A673 (cell line): ENCODE measurements at regions not wholly inside any gene's neighbourhood (a gene's known extent, or its start where the extent isn't known, plus 50 kb on each side); places are given as distances from the start of the nearest gene placed in this dataset.

ENCODE experiments used
- BruUV-seq: library from RNA; stranded (reverse); fragments of 400-500 nt; replicated peaks from 2 replicates; lab custom pipeline; 2021; lab: Mats Ljungman, UMichigan
- CTCF ChIA-PET: fragments of 300-600 bp; sonication (Branson Sonifier 250); formaldehyde crosslinking; loops from one replicate; lab custom pipeline; 2022; ENCODE audit warnings: antibody characterized with exemption; lab: Charles Lee
- POLR2A ChIA-PET: fragments of 300-600 bp; sonication (Branson Sonifier 250); formaldehyde crosslinking; loops from one replicate; lab custom pipeline; 2022; ENCODE audit warnings: antibody characterized with exemption; ENCODE audit not compliant: low non-redundant PET; lab: Charles Lee
- DNase-seq: peaks from one replicate; pipeline ENCODE4 v3.0.0-alpha.2; 2015; ENCODE audit warnings: low spot score
- H3K27ac ChIP-seq: fragments of 200-600 bp; sonication (generic); 2 replicates; pipeline ENCODE4 v1.5.1; 2016; ENCODE audit warnings: mixed run types, low read depth, mild to moderate bottlenecking, mixed read lengths, antibody characterized with exemption, low read length; ENCODE audit not compliant: poor library complexity, severe bottlenecking
- H3K27me3 ChIP-seq: fragments of 200-600 bp; sonication (generic); replicated peaks from 2 replicates; pipeline ENCODE4 v1.6.1; 2017; ENCODE audit warnings: mixed run types, low read depth, mild to moderate bottlenecking, mixed read lengths, antibody characterized with exemption, low read length; ENCODE audit not compliant: insufficient read depth, poor library complexity
- H3K36me3 ChIP-seq: fragments of 200-600 bp; sonication (generic); 2 replicates; pipeline ENCODE4 v1.6.1; 2016; ENCODE audit warnings: mixed run types, mild to moderate bottlenecking, mixed read lengths, antibody characterized with exemption, low read length; ENCODE audit not compliant: insufficient read depth, poor library complexity, severe bottlenecking
- H3K4me1 ChIP-seq: fragments of 200-600 bp; sonication (generic); 2 replicates; pipeline ENCODE4 v1.6.1; 2017; ENCODE audit warnings: mixed run types, mild to moderate bottlenecking, mixed read lengths, antibody characterized with exemption, low read length; ENCODE audit not compliant: insufficient read depth, poor library complexity, severe bottlenecking
- H3K4me3 ChIP-seq: fragments of 200-600 bp; sonication (generic); 2 replicates; pipeline ENCODE4 v1.5.1; 2016; ENCODE audit warnings: low read depth, mixed run types, mild to moderate bottlenecking, mixed read lengths, low read length; ENCODE audit not compliant: poor library complexity, severe bottlenecking
- H3K9me3 ChIP-seq: fragments of 200-600 bp; sonication (generic); 2 replicates; pipeline ENCODE4 v1.6.1; 2016; ENCODE audit warnings: mixed run types, low read depth, mild to moderate bottlenecking, mixed read lengths, antibody characterized with exemption, low read length; ENCODE audit not compliant: poor library complexity, severe bottlenecking
- CTCF ChIP-seq: fragments of 300-800, 200-600 bp; sonication (generic); conservative IDR thresholded peaks from 2 replicates; pipeline ENCODE4 v1.5.1; 2017; ENCODE audit warnings: low read depth, mild to moderate bottlenecking, antibody characterized with exemption, low read length, moderate library complexity, mixed read lengths
- EZH2 ChIP-seq: fragments of 200-600 bp; sonication (generic); IDR thresholded peaks from 2 replicates; pipeline ENCODE4 v1.6.1; 2017; ENCODE audit warnings: borderline replicate concordance, low read depth, mild to moderate bottlenecking, mixed read lengths, antibody characterized with exemption, low read length; ENCODE audit not compliant: poor library complexity, severe bottlenecking
- intact Hi-C: fragments of 100-400 bp; cut with micrococcal nuclease; formaldehyde crosslinking; loops from one replicate; pipeline ENCODE4 v1.10.0; 2022; ENCODE audit not compliant: unreplicated experiment

- H3K27ac ChIP-seq: no peak overlapping the region
- BruUV-seq: no TSS peak
- intact Hi-C loops: no loop called here
- H3K27me3 ChIP-seq: no peaks in the 10 kb centered on the region
- H3K36me3 ChIP-seq: no peaks in the 10 kb centered on the region
- ChIA-PET CTCF (no interaction called here), POLR2A (no interaction called here)
- peak; percentile 17 for DNase-seq
- H3K4me3 ChIP-seq: no peak overlapping the region
- peaks cover 4% of the 10 kb centered on the region for H3K4me1 ChIP-seq
- TF ChIP-seq CTCF (no peak), EZH2 (no peak)
- H3K9me3 ChIP-seq: no peaks in the 10 kb centered on the region
Measured at GRCh38 chr20:12679447-12679846, 329.3 kb upstream of the SPTLC3 start.

GRCh38 chr20:12682613-12683012, 326.2 kb upstream of the SPTLC3 start:
- H3K27ac ChIP-seq: no peak overlapping the region
- TF ChIP-seq EZH2: no peak
- TF ChIP-seq CTCF: no peak
- CTCF ChIA-PET: no interaction called here
- H3K36me3 ChIP-seq: no peaks in the 10 kb centered on the region
- POLR2A ChIA-PET: no interaction called here
- no peak overlapping the region for H3K4me3 ChIP-seq
- H3K9me3 ChIP-seq: no peaks in the 10 kb centered on the region
- peaks cover 4% of the 10 kb centered on the region for H3K4me1 ChIP-seq
- intact Hi-C loops: no loop called here
- no TSS peak for BruUV-seq
- no peaks in the 10 kb centered on the region for H3K27me3 ChIP-seq
- no peak for DNase-seq

GRCh38 chr20:12687476-12687875, 321.3 kb upstream of the SPTLC3 start:
- Histone ChIP-seq H3K27me3 (no peaks in the 10 kb centered on the region), H3K27ac (no peak overlapping the region), H3K4me3 (no peak overlapping the region), H3K9me3 (no peaks in the 10 kb centered on the region), H3K36me3 (no peaks in the 10 kb centered on the region), H3K4me1 (no peaks in the 10 kb centered on the region)
- CTCF ChIA-PET: no interaction called here
- intact Hi-C loops: no loop called here
- BruUV-seq: no TSS peak
- TF ChIP-seq CTCF: no peak
- no peak for TF ChIP-seq EZH2
- DNase-seq: no peak
- POLR2A ChIA-PET: no interaction called here
